SKM-1 treated with dmso at 0.1 percent for 144 hours (cell line): ENCODE measurements at regions not wholly inside any gene's neighbourhood (a gene's known extent, or its start where the extent isn't known, plus 50 kb on each side); places are given as distances from the start of the nearest gene placed in this dataset.
"Not testable (repeated sequence)": the region's sequence is repeated elsewhere in the genome, so short reads cannot be mapped to it uniquely, and the experiment has no call there.

Source experiments
- DNase-seq: peaks from one replicate; lab custom pipeline; 2025; ENCODE audit not compliant: unreplicated experiment; lab: John Stamatoyannopoulos, UW

DNA sequence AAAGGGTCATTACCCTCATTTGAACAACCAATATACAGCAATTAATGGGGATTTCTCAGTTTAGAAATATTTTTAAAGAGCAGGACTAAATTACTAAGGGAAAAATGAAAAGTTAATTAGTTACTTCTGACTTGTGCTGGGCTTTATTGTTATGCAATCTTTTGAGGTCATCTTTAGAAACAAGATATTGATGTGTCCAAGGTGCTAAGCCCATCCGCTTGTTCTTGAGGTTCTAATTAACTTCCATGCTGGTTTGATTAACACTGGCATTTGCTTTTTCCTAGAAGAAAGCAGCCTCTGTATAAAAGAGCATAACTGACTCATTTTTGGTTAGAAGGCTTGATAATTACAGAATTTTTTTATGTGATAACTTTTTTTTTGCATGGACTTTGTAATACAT lies 256.5 kb upstream of the AGTR1 start:
- no peak for DNase-seq

DNA sequence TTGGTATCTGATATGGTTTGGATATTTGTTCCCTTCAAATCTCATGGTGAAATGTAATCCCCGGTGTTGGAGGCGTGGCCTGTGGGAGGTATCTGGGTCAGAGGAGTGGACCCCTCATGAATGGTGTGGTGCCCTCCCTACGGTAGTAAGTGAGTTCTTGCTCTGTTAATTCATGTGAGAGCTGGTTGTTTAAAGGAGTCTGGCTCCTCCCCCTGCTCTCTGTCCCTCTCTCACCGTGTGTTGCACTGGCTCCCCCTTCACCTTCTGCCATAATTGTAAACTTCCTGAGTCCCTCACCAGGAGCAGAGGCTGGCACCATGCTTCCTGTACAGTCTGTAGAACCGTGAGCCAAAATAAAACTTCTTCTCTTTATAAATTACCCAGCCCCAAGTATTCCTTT lies 246.9 kb upstream of the AGTR1 start:
- DNase-seq = no peak

DNA sequence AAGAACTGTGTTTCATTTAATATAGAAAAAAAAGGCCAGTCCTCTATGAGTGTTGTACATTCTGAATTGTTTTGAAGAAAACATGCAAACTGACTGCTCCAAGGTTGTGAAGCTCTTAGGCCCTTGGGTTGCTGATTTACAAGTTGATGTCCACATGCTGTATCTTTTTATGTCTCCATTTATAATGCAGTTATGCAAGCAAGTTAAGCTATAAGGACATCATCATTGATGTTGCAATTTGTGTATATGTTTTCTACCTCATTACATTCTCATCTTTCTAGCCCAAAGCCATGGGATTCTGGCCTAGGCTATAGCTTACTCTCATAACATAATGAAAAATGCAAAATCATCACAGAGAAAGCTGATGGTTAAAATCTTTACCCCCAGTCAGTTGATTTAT lies 245.7 kb upstream of the AGTR1 start:
- no peak for DNase-seq

GRCh38 chr3:148453781-148454191 lies 243.9 kb upstream of the AGTR1 start:
- no peak for DNase-seq

DNA sequence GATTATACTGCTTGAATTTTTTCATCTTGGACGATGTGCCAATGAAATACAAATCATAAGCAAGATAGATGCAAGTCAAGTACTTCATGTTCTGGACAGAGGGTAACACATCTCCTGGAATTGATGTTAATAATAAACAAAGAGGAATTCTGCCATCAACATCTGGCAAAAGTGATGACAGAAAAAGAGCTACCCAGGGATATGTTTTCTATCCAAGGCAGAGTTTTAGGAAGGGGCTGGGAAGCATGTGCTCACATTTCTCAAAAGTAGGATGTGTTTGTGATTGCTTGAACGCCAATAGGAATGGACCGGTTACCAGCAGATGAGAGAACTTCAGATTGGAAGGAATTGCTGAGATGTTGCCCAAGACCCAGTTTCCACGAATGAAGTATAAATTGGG lies 242.6 kb upstream of the AGTR1 start:
- no peak for DNase-seq

DNA sequence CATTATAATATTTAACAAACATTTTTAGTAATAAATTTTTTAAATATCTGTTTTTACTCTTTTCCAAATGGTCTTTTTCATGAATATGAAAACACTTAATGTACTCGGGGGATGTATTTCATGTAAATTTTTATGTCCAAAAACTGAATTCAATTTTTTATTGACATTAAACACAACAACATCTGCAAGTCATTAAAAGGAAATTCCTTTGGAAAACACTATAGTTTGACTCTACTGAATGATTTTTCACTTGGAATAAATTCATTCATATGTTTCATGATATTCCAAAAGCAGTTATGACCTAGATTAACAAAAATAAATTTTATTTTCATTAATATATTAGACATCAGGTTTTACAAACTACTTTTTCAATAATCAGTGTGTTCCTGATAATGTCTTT lies 239.8 kb upstream of the AGTR1 start:
- no peak for DNase-seq

- DNase-seq = peak; percentile 12
These were observed 237.7 kb upstream of the AGTR1 start for GRCh38 chr3:148459931-148460513.

DNA sequence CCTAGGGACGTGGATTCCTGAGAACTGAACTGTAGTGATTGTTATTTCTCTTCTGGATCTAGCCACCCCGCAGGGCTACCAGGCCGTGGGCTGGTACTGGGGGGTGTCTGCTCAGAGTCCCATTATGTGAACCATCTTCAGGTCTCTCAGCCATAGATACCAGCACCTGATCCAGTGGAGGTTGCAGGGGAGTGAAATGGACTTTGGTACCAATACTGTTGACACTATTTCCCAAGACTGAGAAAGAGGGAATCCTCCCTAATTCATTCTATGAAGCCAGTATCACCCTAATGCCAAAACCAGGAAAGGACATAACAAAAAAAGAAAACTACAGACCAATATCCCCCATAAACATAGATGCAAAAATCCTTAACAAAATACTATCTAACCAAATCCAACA lies 237.0 kb upstream of the AGTR1 start:
- no peak for DNase-seq

DNA sequence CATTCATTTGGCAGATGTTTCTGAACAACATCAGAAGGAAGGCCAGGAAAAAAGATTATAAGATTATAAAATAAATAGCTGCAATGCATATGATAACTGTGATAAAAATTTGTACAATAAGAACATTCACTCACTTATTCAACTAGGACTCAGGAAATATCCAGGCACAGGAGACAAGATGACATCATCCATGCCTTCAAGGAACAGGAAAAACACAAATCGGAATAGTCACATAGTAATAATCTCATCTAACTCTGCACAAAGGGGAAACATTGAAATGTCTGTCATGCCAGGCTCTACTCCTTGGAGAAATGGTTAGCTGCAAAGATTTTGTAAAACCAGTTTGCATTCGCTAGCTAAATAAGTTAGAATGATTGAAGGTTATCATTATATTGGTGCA lies 233.5 kb upstream of the AGTR1 start:
- no peak for DNase-seq

- DNase-seq = no peak
These were observed 231.6 kb upstream of the AGTR1 start for GRCh38 chr3:148466143-148466542.

DNA sequence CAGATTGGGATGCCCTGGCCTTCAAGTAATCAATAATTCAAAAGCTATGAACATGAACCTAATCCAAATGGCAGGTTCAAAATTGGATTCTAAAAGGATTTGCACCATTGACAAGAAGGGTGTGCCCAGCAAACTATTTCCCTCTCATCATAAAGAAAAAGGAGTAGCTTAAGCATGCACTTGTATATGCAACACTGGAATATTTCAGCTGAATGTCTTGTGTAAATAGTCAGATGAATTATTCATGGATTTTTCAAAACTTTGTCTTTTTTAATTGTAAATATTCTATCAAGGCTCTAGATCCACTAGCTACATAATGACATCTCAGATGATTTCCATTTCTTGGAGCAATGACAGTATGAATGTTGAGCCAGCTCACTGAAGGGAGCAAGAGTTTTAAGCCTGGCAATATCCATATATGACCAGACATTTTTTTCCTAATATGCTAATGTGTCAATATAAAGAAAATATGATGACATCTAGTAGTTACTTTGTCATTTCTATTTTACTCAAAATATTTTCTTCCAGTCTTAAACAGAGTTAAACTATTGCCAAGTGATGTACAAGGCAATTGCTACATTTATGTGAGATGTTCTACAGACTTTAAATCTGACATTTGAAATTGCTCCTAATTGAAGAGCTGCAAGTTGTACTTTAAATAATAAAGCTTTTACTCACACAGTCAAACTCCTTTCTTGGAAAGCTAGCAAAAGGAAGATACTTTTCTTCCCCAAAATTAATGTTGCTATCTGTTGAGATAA lies 230.5 kb upstream of the AGTR1 start:
- DNase-seq = no peak

GRCh38 chr3:148477375-148477774 lies 220.3 kb upstream of the AGTR1 start:
- DNase-seq = no peak

- no peak for DNase-seq
These were observed 204.1 kb upstream of the AGTR1 start for GRCh38 chr3:148493631-148494030.

DNA sequence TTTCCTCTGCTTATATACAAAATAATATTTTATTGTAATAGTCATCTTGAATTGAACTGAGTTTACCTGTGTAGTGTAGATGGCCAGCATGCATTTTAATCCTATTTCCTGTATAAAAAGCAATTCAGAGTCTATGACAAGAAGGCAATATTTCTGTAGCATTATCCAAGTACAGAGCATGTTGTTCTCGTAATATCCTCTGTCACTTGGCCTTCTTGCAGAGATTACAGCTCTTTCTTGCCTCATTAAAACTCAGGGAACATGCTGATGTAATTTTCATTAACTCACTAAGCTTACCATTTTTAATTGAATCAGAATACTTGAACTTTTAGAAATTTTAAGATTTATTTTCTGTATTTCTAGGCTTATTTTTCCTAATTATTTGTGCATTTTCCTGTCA lies 203.3 kb upstream of the AGTR1 start:
- DNase-seq = peak; percentile 4

DNA sequence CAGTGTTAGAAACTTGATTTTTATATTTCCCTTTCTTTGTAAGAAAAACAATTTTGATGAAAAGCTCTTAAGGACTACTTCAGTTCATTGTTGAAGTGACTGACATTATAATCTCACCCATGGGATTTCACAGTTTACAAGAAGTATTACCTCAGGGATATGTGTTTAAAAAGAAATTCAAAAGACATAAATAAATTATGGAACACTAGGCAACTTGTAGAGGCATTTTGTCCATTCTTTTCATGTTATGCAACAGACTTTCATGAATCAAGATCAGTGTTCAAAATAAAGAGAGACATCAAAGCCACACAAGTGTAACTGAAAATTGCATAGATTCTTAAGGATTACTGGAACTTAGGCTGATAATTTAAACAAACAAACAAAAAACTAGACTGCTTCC lies 196.8 kb upstream of the AGTR1 start:
- no peak for DNase-seq

- no peak for DNase-seq
These were observed 187.6 kb upstream of the AGTR1 start for GRCh38 chr3:148510116-148510515.

GRCh38 chr3:148510561-148510960 lies 187.1 kb upstream of the AGTR1 start:
- DNase-seq = no peak

GRCh38 chr3:148512648-148513047 lies 185.1 kb upstream of the AGTR1 start:
- DNase-seq = no peak

DNA sequence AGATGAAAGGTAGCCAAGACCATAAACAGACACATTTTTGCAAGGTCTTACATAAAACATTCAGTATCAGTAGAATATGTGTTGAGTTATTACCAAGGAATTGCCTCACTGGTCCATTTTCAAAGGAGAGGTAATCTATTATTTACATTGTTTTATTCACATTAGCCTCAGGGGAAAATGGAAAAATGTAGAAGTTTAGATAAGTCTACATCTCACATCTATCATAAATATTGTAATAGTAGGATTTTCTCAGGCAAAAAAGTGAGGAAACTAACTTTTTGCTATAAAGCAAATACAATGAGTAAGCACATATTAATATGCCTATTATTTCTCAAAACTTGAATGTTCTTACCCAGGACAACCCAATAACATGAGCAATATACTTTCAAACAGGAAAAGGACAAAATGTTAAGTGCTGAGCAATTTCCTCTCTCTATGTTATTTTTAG lies 184.6 kb upstream of the AGTR1 start:
- no peak for DNase-seq

- DNase-seq = no peak
These were observed 179.2 kb upstream of the AGTR1 start for GRCh38 chr3:148518520-148518919.

DNA sequence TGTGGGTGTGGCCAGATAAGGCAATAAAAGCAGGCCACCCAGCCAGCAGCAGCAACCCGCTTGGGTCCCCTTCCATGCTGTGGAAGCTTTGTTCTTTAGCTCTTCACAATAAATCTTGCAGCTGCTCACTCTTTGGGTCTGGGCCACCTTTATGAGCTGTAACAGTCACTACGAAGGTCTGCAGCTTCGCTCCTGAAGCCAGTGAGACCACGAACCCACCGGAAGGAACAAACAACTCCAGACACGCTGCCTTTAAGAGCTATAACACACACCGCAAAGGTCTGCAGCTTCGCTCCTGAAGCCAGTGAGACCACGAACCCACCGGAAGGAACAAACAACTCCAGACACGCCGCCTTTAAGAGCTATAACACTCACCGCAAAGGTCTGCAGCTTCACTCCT lies 172.1 kb upstream of the AGTR1 start:
- DNase-seq = not testable (repeated sequence)

- no peak for DNase-seq
These were observed 169.7 kb upstream of the AGTR1 start for GRCh38 chr3:148528024-148528423.

- no peak for DNase-seq
These were observed 165.9 kb upstream of the AGTR1 start for GRCh38 chr3:148531836-148532235.
